SK-N-SH (cell line): ENCODE measurements at regions not wholly inside any gene's neighbourhood (a gene's known extent, or its start where the extent isn't known, plus 50 kb on each side); places are given as distances from the start of the nearest gene placed in this dataset.

Experiments used
- CTCF ChIA-PET: fragments of 300-600, 350-600 bp; formaldehyde crosslinking; extraction: SDS; loops from one replicate; lab custom pipeline; 2021; lab: Yijun Ruan, JAX
- POLR2A ChIA-PET: fragments of 350-600 bp; sonication (Branson Sonifier 250); formaldehyde crosslinking; extraction: SDS; loops from one replicate; lab custom pipeline; 2020; ENCODE audit warnings: antibody characterized with exemption, inconsistent platforms; lab: Yijun Ruan, JAX
- DNase-seq: peaks from one replicate; pipeline ENCODE4 v3.0.0; 2012
- H2AFZ ChIP-seq: fragments of 200-600 bp; sonication (generic); 2 replicates; pipeline ENCODE4 v1.8.1; 2016; ENCODE audit warnings: antibody characterized with exemption, mild to moderate bottlenecking, low read depth
- H3F3A ChIP-seq: fragments of 200-600 bp; sonication (generic); replicated peaks from 2 replicates; pipeline ENCODE3; 2016; ENCODE audit warnings: antibody characterized with exemption, mild to moderate bottlenecking; ENCODE audit not compliant: insufficient read depth
- H3K27ac ChIP-seq, 2 experiments: fragments of 200-500 bp in 1 of 2; fragments of 200-600 bp in 1 of 2; sonication (Bioruptor generic) in 1 of 2; sonication (generic), shearing (Covaris generic) in 1 of 2; 2 replicates each; pipeline versions ENCODE4 v1.5.1 to v1.6.1; 2014 to 2016; ENCODE audit warnings: low read depth in 2 of 2, inconsistent platforms in 1 of 2, low read length in 1 of 2, mild to moderate bottlenecking in 1 of 2, mixed read lengths in 1 of 2
- H3K27me3 ChIP-seq: fragments of 200-600 bp; sonication (generic), shearing (Covaris generic); 2 replicates; pipeline ENCODE4 v1.6.1; 2016; ENCODE audit warnings: mixed run types; ENCODE audit not compliant: insufficient read depth
- H3K36me3 ChIP-seq, 2 experiments: fragments of 200-500 bp in 1 of 2; fragments of 200-600 bp in 1 of 2; sonication (Bioruptor generic) in 1 of 2; sonication (generic) in 1 of 2; replicated peaks in 1 of 2; 2 replicates each; pipeline versions ENCODE3 to v1.5.1; 2014 to 2016; ENCODE audit warnings: low read length in 1 of 2, mild to moderate bottlenecking in 1 of 2; ENCODE audit not compliant: insufficient read depth in 2 of 2, control insufficient read depth in 1 of 2
- H3K4me1 ChIP-seq, 2 experiments: fragments of 200-500 bp in 1 of 2; fragments of 200-600 bp in 1 of 2; sonication (Bioruptor generic) in 1 of 2; sonication (generic), shearing (Covaris generic) in 1 of 2; 2 replicates each; pipeline versions ENCODE4 v1.5.1 to v1.6.1; 2014 to 2016; ENCODE audit warnings: low read depth in 1 of 2, low read length in 1 of 2, mixed run types in 1 of 2; ENCODE audit not compliant: insufficient read depth in 2 of 2, control insufficient read depth in 1 of 2
- H3K4me2 ChIP-seq: fragments of 200-600 bp; sonication (generic), shearing (Covaris generic); 2 replicates; pipeline ENCODE4 v1.6.1; 2017; ENCODE audit warnings: mixed run types
- H3K4me3 ChIP-seq, 2 experiments: fragments of 200-500 bp in 1 of 2; fragments of 200-600 bp in 1 of 2; sonication (Bioruptor generic) in 1 of 2; sonication (generic), shearing (Covaris generic) in 1 of 2; 2 replicates each; pipeline versions ENCODE4 v1.5.1 to v1.8.1; 2014 to 2016; ENCODE audit warnings: low read depth in 2 of 2, inconsistent platforms in 1 of 2, low read length in 1 of 2, mild to moderate bottlenecking in 1 of 2, mixed read lengths in 1 of 2, moderate library complexity in 1 of 2
- H3K79me2 ChIP-seq: fragments of 200-600 bp; sonication (generic); 2 replicates; pipeline ENCODE4 v1.8.1; 2017; ENCODE audit warnings: mild to moderate bottlenecking; ENCODE audit not compliant: insufficient read depth
- H3K9ac ChIP-seq: fragments of 200-600 bp; sonication (generic); 2 replicates; pipeline ENCODE4 v1.6.1; 2017; ENCODE audit warnings: mixed run types
- H3K9me2 ChIP-seq: fragments of 200-600 bp; sonication (generic); 2 replicates; pipeline ENCODE4 v1.6.1; 2017; ENCODE audit warnings: mixed run types
- H3K9me3 ChIP-seq: fragments of 200-600 bp; sonication (generic); 2 replicates; pipeline ENCODE4 v1.6.1; 2017; ENCODE audit warnings: mixed run types, mild to moderate bottlenecking, moderate library complexity
- H4K20me1 ChIP-seq: fragments of 200-600 bp; sonication (generic); 2 replicates; pipeline ENCODE4 v1.6.1; 2017; ENCODE audit warnings: mild to moderate bottlenecking, mixed run types; ENCODE audit not compliant: insufficient read depth
- CHD2 ChIP-seq: fragments of 150-350 bp; IDR thresholded peaks from 2 replicates; pipeline ENCODE4 v1.6.1; 2018; ENCODE audit warnings: low read length; ENCODE audit not compliant: partially characterized antibody
- CTCF ChIP-seq: fragments of 200-600 bp; sonication (generic); IDR thresholded peaks from 2 replicates; pipeline ENCODE4 v1.6.1; 2017; ENCODE audit warnings: antibody characterized with exemption, mild to moderate bottlenecking, moderate library complexity
- ELF1 ChIP-seq: IDR thresholded peaks from 2 replicates; pipeline ENCODE4 v1.4.0; 2012
- FOXJ3 ChIP-seq: sonication (generic); formaldehyde crosslinking; IDR thresholded peaks from 2 replicates; pipeline ENCODE4 v1.5.1; 2020; ENCODE audit warnings: mild to moderate bottlenecking, missing genetic modification reagents
- GABPA ChIP-seq: IDR thresholded peaks from 2 replicates; pipeline ENCODE4 v1.4.0; 2012; ENCODE audit warnings: low read depth, mild to moderate bottlenecking
- GATA2 ChIP-seq: sonication (generic); formaldehyde crosslinking; IDR thresholded peaks from 2 replicates; pipeline ENCODE4 v1.5.0; 2020; ENCODE audit warnings: mild to moderate bottlenecking, missing genetic modification reagents
- JUND ChIP-seq: IDR thresholded peaks from 2 replicates; pipeline ENCODE4 v1.4.0; 2012
- MAX ChIP-seq: IDR thresholded peaks from 2 replicates; pipeline ENCODE4 v1.4.0; 2012; ENCODE audit warnings: low read depth
- MXI1 ChIP-seq: IDR thresholded peaks from 2 replicates; pipeline ENCODE4 v1.6.1; 2012; ENCODE audit warnings: mild to moderate bottlenecking, low read depth, low read length, improper control_type of control experiment
- NFIC ChIP-seq: IDR thresholded peaks from 2 replicates; pipeline ENCODE4 v1.4.0; 2012; ENCODE audit warnings: borderline replicate concordance
- PBX3 ChIP-seq: IDR thresholded peaks from 2 replicates; pipeline ENCODE4; 2012
- RAD21 ChIP-seq: IDR thresholded peaks from 2 replicates; pipeline ENCODE4 v1.6.1; 2012; ENCODE audit warnings: mild to moderate bottlenecking, low read length
- REST ChIP-seq: IDR thresholded peaks from 2 replicates; pipeline ENCODE4 v1.6.1; 2012; ENCODE audit warnings: mild to moderate bottlenecking, low read depth, low read length, moderate library complexity
- RXRA ChIP-seq: IDR thresholded peaks from 2 replicates; pipeline ENCODE4 v1.4.0; 2012; ENCODE audit warnings: low read depth, mild to moderate bottlenecking, borderline replicate concordance
- TAF1 ChIP-seq: IDR thresholded peaks from 2 replicates; pipeline ENCODE4 v1.6.1; 2012; ENCODE audit warnings: low read depth, mild to moderate bottlenecking, low read length, moderate library complexity, borderline replicate concordance
- TCF12 ChIP-seq: IDR thresholded peaks from 2 replicates; pipeline ENCODE4 v1.4.0; 2012
- TEAD4 ChIP-seq: IDR thresholded peaks from 2 replicates; pipeline ENCODE4 v1.4.0; 2012; ENCODE audit warnings: mild to moderate bottlenecking, borderline replicate concordance; ENCODE audit not compliant: insufficient read depth
- YY1 ChIP-seq: IDR thresholded peaks from 2 replicates; pipeline ENCODE4 v1.4.0; 2012; ENCODE audit warnings: low read depth, mild to moderate bottlenecking
- WGBS: methylation state at CpG from one replicate; pipeline ENCODE4 v1.1.6; 2017; ENCODE audit warnings: low lambda C conversion rate; 5-methylcytosine and 5-hydroxymethylcytosine counted together

GRCh38 chr21:32207406-32207716 is 71.5 kb downstream of the MIS18A start (continued):
- TF ChIP-seq REST, result no peak
- TF ChIP-seq TCF12, result peak; percentile 20; the same call in 1 of the 2 replicates
- TF ChIP-seq MAX, result no peak
- peak; percentile 24; the same call in 1 of the 2 replicates for TF ChIP-seq RAD21
- TF ChIP-seq GABPA, result no peak
- no peak for TF ChIP-seq PBX3
- TF ChIP-seq JUND, result no peak
- TF ChIP-seq TAF1, result no peak
- peak; percentile 37; the same call in 1 of the 2 replicates for TF ChIP-seq NFIC
- TF ChIP-seq ELF1, result no peak
- TF ChIP-seq RXRA, result no peak
- peak; percentile 72 for TF ChIP-seq CHD2
- no peak for TF ChIP-seq CTCF
- TF ChIP-seq YY1, result no peak

- ChIA-PET POLR2A (no interaction called here), CTCF (interaction anchor here (0.7 to 3.9 kb wide), 6 partner anchors 12 to 340 kb away, joined by 3 to 18 read pairs (median 4); no protein-coding TSS in a partner anchor)
- Histone ChIP-seq H3K9ac (no peak overlapping the region), H3K79me2 (no peaks in the 10 kb centered on the region), H3K9me3 (no peaks in the 10 kb centered on the region)
- WGBS, result 19% methylated on average over 14 of the region's 16 CpGs
- TF ChIP-seq RAD21, result 0 out of 2 replicates have a peak, but pooled peaks have one; percentile 4
- 0 out of 2 replicates have a peak, but pooled peaks have one; percentile 65 for TF ChIP-seq FOXJ3 (CRISPR knock-in tag)
- peak; percentile 23; the same call in 1 of the 2 replicates for TF ChIP-seq MXI1
- peak; percentile 79 for TF ChIP-seq GATA2 (CRISPR knock-in tag)
- peak; percentile 4; the same call in 1 of the 2 replicates for TF ChIP-seq TCF12
- no peak for TF ChIP-seq TEAD4
- TF ChIP-seq, all 33 proteins: peak for 5
- H3F3A ChIP-seq, result no peaks in the 10 kb centered on the region
- H4K20me1 ChIP-seq, result no peaks in the 10 kb centered on the region
- H2AFZ ChIP-seq, result no peak overlapping the region
- H3K9me2 ChIP-seq, result no peaks in the 10 kb centered on the region
- H3K4me2 ChIP-seq, result no peak overlapping the region
- H3K27me3 ChIP-seq, result no peaks in the 10 kb centered on the region
- no peaks in the 10 kb centered on the region for H3K36me3 ChIP-seq
- peak overlapping the region in 1 of 2 experiments; percentile 92; a peak in 2 of 4 replicates for H3K27ac ChIP-seq
- peaks cover 0 to 25% of the 10 kb centered on the region in 2 experiments; a peak in 2 of 4 replicates for H3K4me1 ChIP-seq
- H3K4me3 ChIP-seq, result no peak overlapping the region; a peak in 1 of 4 replicates
- peak; percentile 35 for DNase-seq
Observed at GRCh38 chr21:32206631-32207405, 72.0 kb downstream of the MIS18A start.
